HG03558 (cell line): ENCODE measurements at regions not wholly inside any gene's neighbourhood (a gene's known extent, or its start where the extent isn't known, plus 50 kb on each side); places are given as distances from the start of the nearest gene placed in this dataset.

ENCODE experiments used
- ATAC-seq: cut with Tn5 transposase; IDR thresholded peaks from one replicate; pipeline ENCODE4 v1.9.1; 2021; ENCODE audit warnings: moderate number of reproducible peaks; ENCODE audit not compliant: unreplicated experiment; ENCODE audit errors: extremely low read depth

DNA sequence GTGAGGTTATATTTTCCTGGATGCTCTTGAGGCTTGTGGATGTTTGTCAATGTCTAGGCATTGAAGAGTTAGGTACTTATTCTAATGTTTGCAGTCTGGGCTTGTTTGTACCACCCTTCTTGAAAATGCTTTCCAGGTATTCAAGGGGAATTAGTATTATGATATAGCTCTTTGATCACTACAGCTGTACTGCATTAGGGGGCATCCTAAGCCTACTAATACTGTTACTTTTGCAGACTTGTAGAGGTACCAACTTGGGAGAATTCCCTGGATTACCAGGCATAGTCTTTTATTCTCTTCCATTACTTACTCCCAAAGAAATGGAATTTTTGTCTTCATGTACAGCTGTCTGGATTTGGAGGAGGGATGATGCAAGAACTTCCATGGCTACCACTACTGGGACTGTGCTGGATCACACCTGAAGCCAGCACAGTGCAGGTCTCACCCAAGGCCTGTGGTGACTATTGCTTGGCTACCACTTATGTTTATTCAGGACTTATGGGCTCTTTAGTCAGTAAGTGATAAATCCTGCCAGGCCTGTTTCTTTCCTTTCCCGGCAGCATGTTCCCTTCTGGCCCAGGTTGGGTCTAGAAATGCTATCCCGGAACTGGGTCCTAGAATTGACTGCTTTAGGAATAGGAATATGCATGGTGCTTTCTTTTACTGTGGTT is 402.9 kb downstream of the IL20RB start:
- ATAC-seq: no peak

DNA sequence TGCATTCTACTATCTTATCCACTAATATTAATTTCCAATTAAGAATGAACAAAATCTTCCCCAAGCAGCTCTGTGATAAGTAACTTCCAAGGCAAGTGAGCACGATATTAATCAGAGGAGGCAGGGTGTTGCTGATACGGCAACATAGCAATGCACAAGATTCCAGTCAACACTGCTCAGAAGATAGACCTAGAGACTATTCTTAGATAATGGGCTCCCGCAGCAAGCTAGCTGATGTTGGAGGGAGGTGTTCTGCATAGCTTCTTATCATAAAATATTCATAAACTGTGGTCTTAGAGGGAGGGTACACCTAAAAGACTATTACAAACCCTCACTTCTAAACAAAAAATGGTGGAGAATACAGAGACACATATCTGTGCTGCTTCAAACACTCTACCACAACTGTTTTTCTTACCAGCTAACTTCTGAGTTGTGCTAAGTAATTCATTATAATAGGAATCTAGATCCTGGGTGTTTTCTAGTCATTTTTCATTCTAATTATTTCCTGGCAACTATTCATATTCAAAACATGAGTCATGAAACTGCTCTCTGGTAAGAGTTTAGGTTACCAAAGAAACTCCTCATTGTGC is 382.0 kb upstream of the SOX14 start:
- ATAC-seq: no peak

GRCh38 chr3:137385922-137386321 is 378.2 kb upstream of the SOX14 start:
- ATAC-seq: no peak

- ATAC-seq: no peak
Measured at GRCh38 chr3:137409584-137409983, 354.5 kb upstream of the SOX14 start.

DNA sequence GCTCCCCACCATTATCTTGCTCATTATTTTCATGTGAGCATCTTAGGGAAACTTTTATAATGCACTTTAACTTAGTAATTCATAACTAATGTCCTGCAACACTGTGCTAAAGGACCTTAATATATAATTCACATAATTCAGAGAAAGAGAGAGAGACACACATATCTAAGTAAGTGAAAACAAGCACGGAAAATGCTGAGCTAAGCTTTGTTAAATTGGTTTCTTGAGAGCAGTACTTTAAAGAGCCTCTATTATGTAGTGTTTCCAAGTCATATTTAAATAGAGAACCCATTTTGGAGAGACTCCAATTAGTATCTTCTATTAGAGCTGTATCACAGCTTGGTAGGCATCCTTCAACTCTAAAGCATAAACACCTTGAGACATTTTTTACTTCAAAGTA is 354.1 kb upstream of the SOX14 start:
- ATAC-seq: no peak

- no peak for ATAC-seq
Measured at GRCh38 chr3:137420198-137420995, 343.7 kb upstream of the SOX14 start.

DNA sequence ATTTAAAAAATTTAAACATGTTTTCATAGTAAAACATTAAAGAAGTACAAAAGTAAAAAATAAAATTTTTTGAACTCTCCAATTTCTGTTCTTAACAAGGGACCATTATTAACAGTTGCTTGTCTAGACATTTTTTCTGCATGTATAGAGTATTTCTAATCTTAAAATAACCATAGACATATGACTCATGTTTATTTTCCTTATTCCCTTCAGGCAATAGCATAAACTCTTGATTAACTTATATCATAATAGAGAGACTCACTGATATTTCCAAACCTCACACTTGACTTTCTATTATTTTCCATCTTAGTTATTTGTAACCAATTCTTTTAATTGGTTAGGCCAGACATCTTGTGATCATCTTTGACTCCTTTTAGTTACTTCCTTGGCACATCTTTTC is 325.6 kb upstream of the SOX14 start:
- no peak for ATAC-seq

GRCh38 chr3:137460944-137461343 is 303.2 kb upstream of the SOX14 start:
- no peak for ATAC-seq

DNA sequence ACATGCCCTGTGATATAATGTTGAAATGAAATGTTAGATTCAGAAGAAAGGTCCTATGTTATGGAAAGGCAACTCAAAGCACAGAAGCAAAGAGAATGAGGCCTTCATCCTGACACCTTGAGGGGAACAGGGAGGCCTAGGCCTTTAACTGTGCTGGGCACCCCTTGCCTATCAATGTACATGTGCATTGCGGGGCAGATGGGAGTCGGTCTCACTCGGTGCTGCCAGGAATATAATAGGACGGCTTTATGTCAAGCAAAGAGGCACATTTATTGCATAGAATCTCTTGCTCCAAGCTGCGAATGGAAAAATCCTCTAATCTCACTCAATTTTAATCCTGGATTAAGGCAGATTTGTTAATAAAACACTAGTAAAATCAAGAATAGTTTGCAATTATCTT is 301.0 kb upstream of the SOX14 start:
- ATAC-seq: no peak

- no peak for ATAC-seq
Measured at GRCh38 chr3:137464341-137464740, 299.8 kb upstream of the SOX14 start.

DNA sequence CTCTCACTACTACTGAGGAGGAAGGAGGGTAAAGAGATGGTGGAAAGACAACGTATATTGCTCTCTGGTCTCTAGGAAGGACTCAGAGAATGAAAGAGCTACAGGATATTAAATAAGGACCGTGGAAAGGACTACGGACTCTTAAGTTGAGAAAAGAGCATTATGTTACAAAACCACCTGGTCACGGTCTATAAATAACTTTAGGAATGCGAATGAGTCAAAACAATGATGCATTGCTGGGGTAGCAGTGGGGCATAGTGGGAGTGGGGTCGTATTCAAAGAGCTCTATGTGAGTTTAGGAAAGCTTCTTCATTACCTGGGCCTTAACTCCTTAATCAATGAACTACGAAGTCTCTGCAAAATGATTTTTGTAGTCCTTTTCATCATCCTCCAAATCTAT is 295.7 kb upstream of the SOX14 start:
- ATAC-seq: no peak

DNA sequence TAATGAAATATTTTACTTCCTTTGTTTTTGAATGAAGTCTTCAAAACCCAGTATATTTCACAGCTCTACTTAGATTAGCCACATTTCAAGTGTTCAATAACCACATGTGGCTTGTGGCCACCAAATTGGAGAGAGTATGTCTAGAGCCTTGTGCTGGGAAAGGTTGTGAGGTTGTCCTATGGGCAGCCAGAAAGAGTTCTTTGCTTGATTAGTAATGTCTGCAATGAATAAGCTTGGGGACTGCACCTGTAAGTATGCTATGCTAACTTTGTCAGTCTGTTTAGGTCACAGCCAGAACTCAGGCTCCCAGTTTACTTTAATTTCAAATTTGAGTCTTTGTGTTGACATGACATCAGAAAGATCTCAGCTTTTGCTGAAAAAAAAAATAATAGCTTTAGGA is 294.9 kb upstream of the SOX14 start:
- no peak for ATAC-seq

DNA sequence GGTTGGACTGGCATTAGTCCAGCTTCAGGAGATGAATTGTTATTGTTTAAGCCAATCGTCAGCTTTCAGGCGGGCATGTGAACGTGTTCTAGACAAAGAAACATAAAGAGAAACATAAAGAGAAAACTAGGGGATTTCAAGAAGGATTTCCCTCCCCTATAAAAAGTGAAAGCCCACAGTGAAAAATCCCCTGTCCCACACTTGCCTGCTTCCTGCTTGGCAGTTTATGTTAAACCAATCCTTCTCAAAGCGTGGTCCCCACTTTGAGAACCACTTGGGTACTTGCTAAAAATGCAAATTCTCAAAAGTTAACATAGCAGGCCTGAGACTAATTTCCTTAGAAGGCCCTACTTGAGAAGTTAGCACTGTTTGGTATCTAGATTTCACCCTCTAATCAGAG is 293.0 kb upstream of the SOX14 start:
- no peak for ATAC-seq

- no peak for ATAC-seq
Measured at GRCh38 chr3:137471558-137472204, 292.4 kb upstream of the SOX14 start.

DNA sequence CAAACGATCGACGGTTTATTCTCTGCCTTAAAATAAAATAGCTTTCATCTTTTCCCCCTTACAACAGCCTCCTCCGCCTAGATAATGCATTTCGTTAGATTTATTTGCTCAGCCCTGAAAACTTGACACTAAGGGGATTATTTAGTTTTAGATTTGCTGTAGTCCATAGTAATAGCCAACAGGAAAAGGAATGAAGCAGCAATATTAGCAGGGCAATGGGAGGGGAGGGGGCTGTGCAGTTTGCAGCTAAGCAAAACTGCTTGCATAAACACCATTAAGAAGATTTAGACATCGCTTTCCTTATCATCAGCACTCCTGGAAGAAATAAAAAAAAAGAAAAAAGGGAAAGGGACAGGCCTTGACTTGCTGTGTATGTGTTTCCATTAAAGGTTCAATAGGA is 286.5 kb upstream of the SOX14 start:
- no peak for ATAC-seq

DNA sequence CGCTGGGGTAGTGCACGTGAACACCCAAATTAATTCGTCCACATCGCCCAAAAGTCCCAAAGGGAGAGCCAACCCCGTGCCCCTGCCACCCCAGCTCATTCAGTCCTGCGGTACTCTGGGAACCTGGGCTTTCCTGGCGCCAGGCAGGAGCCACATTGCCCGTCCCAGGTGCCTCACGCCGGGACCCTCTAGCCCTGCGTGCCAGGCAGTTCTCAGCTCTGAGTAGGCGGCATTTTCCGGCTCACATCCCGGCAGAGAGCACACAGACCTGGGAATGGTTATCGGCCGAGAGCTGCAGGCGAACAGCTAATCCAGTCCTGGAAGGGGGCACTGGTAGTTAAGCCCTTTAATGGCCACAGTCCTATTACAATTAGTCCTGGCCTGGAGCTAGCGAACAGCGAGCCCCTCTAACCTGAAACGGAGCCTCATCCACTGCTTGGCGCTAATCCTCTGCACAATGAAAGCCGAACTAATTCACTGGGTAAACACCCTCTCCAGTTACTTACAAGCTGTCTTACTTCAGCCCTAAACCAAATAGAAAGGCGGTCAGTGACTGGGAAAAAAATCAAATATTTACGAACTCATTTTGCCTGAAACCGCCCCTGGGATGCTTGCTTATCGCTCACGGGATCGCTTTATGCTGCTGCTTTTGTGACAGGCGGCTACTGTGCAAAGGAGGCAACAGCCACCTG is 254.6 kb upstream of the SOX14 start:
- ATAC-seq: no peak

- ATAC-seq: no peak
Measured at GRCh38 chr3:137511655-137512054, 252.5 kb upstream of the SOX14 start.

GRCh38 chr3:137514853-137515252 is 249.3 kb upstream of the SOX14 start:
- no peak for ATAC-seq

DNA sequence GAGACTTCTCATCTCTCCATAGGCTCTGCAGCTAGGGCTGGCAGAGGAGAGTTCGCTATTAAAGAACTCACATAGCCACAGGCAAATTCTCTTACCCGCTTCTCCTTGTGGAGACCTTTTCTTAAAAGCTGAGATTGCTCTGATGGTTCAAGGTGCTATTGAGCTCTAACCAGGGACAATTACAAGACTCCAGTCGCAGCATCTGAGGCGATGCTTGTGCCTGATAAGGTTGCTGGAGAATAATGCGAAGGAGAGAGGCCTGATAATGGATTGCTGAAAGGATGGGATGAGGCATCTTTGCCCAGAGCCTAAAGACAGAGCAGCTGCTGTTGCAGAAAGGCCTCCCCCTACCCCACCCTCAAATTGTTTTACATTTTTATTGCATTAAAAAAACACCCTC is 244.5 kb upstream of the SOX14 start:
- ATAC-seq: no peak

- ATAC-seq: no peak
Measured at GRCh38 chr3:137524751-137525150, 239.4 kb upstream of the SOX14 start.

DNA sequence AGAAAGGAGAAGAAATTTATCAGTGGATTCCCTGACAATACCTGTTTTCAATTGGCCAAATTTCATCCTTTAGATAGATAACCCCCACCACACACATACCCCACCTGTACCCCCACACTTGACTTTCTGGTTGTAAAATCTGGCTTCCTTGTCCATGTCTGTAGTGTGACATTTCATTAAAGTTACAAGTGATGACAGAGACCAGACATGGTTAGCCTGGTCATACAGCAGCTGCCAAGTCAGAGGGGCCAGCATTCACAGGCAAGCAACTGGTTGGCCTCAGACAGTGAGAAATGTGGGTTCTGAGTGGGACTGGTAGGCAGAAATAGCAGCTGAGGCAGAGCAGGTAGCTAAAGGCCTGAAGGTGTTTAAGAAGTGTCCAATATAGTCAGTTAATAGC is 238.6 kb upstream of the SOX14 start:
- ATAC-seq: no peak
